Ascending aorta (tissue), 2 donors: ENCODE measurements at regions not wholly inside any gene's neighbourhood (a gene's known extent, or its start where the extent isn't known, plus 50 kb on each side); places are given as distances from the start of the nearest gene placed in this dataset.

Experiments used
- DNase-seq, 2 donors: peaks; one replicate each; pipeline ENCODE4 v3.0.0-alpha.2; 2019; ENCODE audit warnings: low spot score in 2 of 2
- H3K27ac ChIP-seq, 2 donors: fragments of 200-600 bp; sonication (generic); one replicate each; pipeline ENCODE4 v1.5.1; 2016 to 2017; ENCODE audit warnings: mild to moderate bottlenecking in 1 of 2
- H3K27me3 ChIP-seq: fragments of 200-600 bp; sonication (generic); one replicate; pipeline ENCODE4 v1.5.1; 2017
- H3K36me3 ChIP-seq, 2 donors: fragments of 200-600 bp; sonication (generic); one replicate each; pipeline ENCODE4 v1.5.1; 2016
- H3K4me1 ChIP-seq, 2 donors: fragments of 200-600 bp; sonication (generic); one replicate each; pipeline ENCODE4 v1.5.1; 2016 to 2017; ENCODE audit warnings: mild to moderate bottlenecking in 1 of 2
- H3K4me3 ChIP-seq, 2 donors: fragments of 200-600 bp; sonication (generic); one replicate each; pipeline ENCODE4 v1.5.1; 2016 to 2017; ENCODE audit warnings: mild to moderate bottlenecking in 1 of 2
- H3K9me3 ChIP-seq, 2 donors: fragments of 200-600 bp; sonication (generic); one replicate each; pipeline ENCODE4 v1.5.1; 2016
- CTCF ChIP-seq, 3 experiments: fragments of 200-600 bp in 2 of 3; fragments of 450-650 bp in 1 of 3; sonication (generic) in 2 of 3; IDR thresholded peaks; one replicate each; pipeline ENCODE4 v1.5.1; 2016 to 2019; ENCODE audit warnings: antibody characterized with exemption in 3 of 3, mild to moderate bottlenecking in 1 of 3, moderate library complexity in 1 of 3
- intact Hi-C: fragments of 100-400 bp; cut with DNase I; formaldehyde crosslinking; loops from one replicate; pipeline ENCODE4 v1.15.1; 2023

DNA sequence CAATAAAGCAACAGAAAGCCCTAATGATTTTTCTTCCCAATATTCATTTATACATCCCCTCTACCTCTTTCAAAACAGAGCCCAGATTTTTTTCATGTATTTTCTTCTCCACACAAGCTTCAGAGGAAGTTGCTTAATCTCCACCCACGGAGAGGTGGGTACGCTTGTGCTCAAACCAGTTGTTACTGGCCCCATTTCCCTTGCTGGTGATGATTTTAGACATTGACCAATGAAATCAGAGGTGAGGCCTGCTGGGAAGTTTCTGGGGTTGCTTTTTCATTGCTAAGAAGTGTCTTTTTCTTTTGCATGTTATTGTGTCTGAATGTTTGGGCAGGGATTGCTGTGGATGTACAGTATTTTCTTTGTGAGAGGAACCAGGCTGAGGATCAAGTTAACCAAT, 448.1 kb upstream of the B3GALT2 start:
- Histone ChIP-seq H3K4me1 (no peaks in the 10 kb centered on the region), H3K27me3 (no peaks in the 10 kb centered on the region), H3K4me3 (no peak overlapping the region), H3K36me3 (no peaks in the 10 kb centered on the region), H3K9me3 (no peaks in the 10 kb centered on the region), H3K27ac (no peak overlapping the region)
- no peak for DNase-seq
- TF ChIP-seq CTCF (IDR thresholded peaks at IDR 0.05): no peak
- intact Hi-C loops: no loop called here

GRCh38 chr1:193633991-193634390, 447.6 kb upstream of the B3GALT2 start:
- DNase-seq: no peak
- H3K4me1 ChIP-seq: no peaks in the 10 kb centered on the region
- intact Hi-C loops: no loop called here
- H3K27ac ChIP-seq: no peak overlapping the region
- TF ChIP-seq CTCF (IDR thresholded peaks at IDR 0.05): no peak
- H3K9me3 ChIP-seq: no peaks in the 10 kb centered on the region
- no peaks in the 10 kb centered on the region for H3K27me3 ChIP-seq
- no peak overlapping the region for H3K4me3 ChIP-seq
- no peaks in the 10 kb centered on the region for H3K36me3 ChIP-seq

DNA sequence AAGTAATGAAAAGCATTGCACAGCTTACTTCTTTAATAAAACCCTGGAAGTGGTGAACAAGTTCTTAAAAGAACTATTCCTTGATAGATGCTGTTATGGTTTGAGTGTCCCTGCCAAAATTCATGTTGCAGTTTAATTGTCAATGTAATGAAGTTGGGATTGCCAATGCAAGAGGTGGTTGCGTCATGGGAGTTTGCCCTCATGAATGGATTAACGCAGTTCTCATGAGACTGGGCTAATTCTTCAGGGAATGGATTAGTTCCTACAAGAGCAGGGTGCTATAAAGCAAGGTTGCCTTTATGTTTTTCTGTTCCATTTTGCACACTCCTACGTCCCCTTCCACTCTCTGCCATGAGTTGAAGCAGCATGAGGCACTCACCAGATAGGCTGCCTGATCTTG, 446.7 kb upstream of the B3GALT2 start:
- no peak overlapping the region for H3K4me3 ChIP-seq
- no peaks in the 10 kb centered on the region for H3K9me3 ChIP-seq
- no peak for TF ChIP-seq CTCF (IDR thresholded peaks at IDR 0.05)
- no peaks in the 10 kb centered on the region for H3K36me3 ChIP-seq
- H3K27ac ChIP-seq: no peak overlapping the region
- intact Hi-C loops: no loop called here
- H3K27me3 ChIP-seq: no peaks in the 10 kb centered on the region
- DNase-seq: no peak
- no peaks in the 10 kb centered on the region for H3K4me1 ChIP-seq

- no peak overlapping the region for H3K4me3 ChIP-seq
- H3K9me3 ChIP-seq: no peaks in the 10 kb centered on the region
- H3K36me3 ChIP-seq: no peaks in the 10 kb centered on the region
- TF ChIP-seq CTCF (IDR thresholded peaks at IDR 0.05): no peak
- H3K27me3 ChIP-seq: no peaks in the 10 kb centered on the region
- no peak overlapping the region for H3K27ac ChIP-seq
- H3K4me1 ChIP-seq: no peaks in the 10 kb centered on the region
- intact Hi-C loops: no loop called here
- DNase-seq: no peak
Observed at GRCh38 chr1:193631306-193631705, 444.9 kb upstream of the B3GALT2 start.

- no peak overlapping the region for H3K27ac ChIP-seq
- no peaks in the 10 kb centered on the region for H3K27me3 ChIP-seq
- no peaks in the 10 kb centered on the region for H3K4me1 ChIP-seq
- no peak overlapping the region for H3K4me3 ChIP-seq
- intact Hi-C loops: no loop called here
- no peaks in the 10 kb centered on the region for H3K36me3 ChIP-seq
- no peak for TF ChIP-seq CTCF (IDR thresholded peaks at IDR 0.05)
- no peaks in the 10 kb centered on the region for H3K9me3 ChIP-seq
- DNase-seq: no peak
Observed at GRCh38 chr1:193629875-193630274, 443.5 kb upstream of the B3GALT2 start.

- Histone ChIP-seq H3K27ac (no peak overlapping the region), H3K36me3 (no peaks in the 10 kb centered on the region), H3K4me3 (no peak overlapping the region), H3K9me3 (no peaks in the 10 kb centered on the region), H3K4me1 (no peaks in the 10 kb centered on the region), H3K27me3 (no peaks in the 10 kb centered on the region)
- no peak for DNase-seq
- no peak for TF ChIP-seq CTCF (IDR thresholded peaks at IDR 0.05)
- intact Hi-C loops: no loop called here
Observed at GRCh38 chr1:193626695-193627094, 440.3 kb upstream of the B3GALT2 start.
